DMS53 treated with DMSO at 0.1 percent for 48 hours (cell line): ENCODE measurements at regions not wholly inside any gene's neighbourhood (a gene's known extent, or its start where the extent isn't known, plus 50 kb on each side); places are given as distances from the start of the nearest gene placed in this dataset.
"Not testable (repeated sequence)": the region's sequence is repeated elsewhere in the genome, so short reads cannot be mapped to it uniquely, and the experiment has no call there.

Experiments
- DNase-seq: peaks from one replicate; lab custom pipeline; 2025; ENCODE audit not compliant: unreplicated experiment; lab: John Stamatoyannopoulos, UW

DNA sequence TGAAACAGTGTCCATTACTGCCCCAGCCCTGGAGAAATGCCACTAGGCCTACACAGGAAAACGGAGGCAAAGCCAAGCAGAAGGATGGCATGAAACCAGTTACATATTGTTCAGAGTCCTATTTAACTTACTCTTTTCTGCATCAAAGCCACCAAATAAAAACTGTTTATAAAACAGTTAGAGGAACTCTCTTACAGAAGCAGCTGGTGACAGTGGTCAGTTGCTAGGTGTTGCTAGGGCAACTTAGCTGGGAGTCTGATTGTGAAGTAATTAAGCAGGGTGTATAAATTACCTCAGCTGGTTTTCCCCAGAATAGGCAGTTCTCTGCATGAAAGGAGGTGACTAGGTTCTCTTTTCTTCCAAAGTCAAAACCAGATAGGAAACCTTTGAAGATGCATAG lies 115.6 kb upstream of the ZBED5 start:
- no peak for DNase-seq

DNA sequence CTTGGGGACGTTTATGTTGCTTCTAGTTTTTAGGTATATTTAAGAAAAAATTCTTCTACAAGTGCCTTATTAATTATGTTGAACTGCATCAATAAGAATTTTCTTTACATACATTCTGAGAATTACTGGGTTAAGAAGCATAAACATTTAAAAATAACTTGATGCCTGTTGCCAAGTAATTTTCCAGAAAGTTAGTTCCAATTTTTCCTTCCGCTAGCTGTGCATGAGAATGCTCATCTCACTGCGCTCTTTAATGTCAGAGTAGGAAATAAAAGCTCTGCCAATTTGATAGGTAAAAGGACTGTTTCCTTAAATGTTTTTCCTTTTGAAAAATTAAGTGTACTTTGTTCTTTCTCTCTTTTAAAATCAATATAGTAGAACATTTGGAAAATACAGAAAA lies 113.1 kb upstream of the ZBED5 start:
- no peak for DNase-seq

GRCh38 chr11:10969387-10969786 lies 111.5 kb upstream of the ZBED5 start:
- no peak for DNase-seq

- DNase-seq: not testable (repeated sequence)
Observed at GRCh38 chr11:10956884-10957283, 99.0 kb upstream of the ZBED5 start.

- DNase-seq: no peak
Observed at GRCh38 chr11:10955616-10956015, 97.8 kb upstream of the ZBED5 start.

GRCh38 chr11:10954184-10954583 lies 96.3 kb upstream of the ZBED5 start:
- DNase-seq: no peak

- no peak for DNase-seq
Observed at GRCh38 chr11:10952872-10953271, 95.0 kb upstream of the ZBED5 start.

- not testable (repeated sequence) for DNase-seq
Observed at GRCh38 chr11:10947935-10948334, 90.1 kb upstream of the ZBED5 start.

- no peak for DNase-seq
Observed at GRCh38 chr11:10946072-10946471, 88.2 kb upstream of the ZBED5 start.

DNA sequence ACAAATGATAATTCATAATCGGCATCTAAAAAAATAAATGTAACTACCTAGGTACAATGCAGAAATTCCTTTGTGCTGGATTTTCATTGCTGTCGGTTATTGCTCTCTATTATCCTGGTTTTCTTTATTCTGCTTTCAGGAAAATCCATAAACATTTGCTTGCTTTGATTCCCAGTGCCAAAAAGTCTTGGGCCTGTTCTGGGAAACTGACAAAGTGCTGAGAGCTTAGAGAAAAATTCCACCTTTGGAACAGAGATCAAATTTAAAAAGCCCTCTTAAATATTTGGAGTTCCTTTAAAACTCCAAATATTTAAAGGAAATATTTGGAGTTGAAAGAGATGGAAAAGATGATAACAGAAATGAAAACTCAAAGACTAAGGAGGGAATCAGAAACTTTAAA lies 87.3 kb upstream of the ZBED5 start:
- DNase-seq: no peak

DNA sequence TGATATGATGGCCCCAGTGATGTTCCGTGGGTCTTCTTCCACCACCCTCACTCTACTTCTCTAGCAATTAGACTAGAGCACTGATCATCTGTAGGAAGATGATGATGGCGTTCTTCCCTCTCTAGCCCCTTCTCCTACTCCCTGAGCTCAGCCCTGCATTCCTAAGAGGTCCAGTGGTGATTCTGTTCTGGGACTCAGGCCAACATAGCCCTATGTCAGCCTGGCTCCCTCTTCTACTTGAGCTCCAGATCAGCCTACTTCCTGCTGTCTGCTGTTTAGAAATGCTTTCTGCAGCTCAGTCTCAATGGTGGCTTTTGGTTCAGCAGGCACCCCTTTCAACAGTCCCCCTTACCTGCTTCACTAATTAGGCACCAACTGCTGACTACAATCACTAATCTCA lies 86.1 kb upstream of the ZBED5 start:
- no peak for DNase-seq

DNA sequence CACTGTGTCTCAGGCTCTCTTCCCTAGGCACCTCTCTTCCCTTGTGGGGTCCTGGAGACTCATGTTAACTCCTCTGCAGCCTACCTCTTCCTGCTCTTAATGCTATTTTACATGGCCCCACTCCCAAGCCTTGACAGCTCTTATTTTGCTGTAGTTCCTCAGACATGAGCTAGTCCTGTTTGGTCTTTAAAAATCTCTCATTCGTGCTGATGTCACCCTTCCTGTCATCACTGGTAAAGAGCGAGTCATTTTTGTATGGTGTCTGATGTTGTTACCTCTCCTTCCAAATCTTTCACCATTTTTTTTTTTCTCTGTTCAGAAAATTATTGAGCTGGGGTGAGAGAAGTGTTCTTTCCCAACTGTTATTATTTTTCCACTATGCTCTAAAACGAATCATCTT lies 84.8 kb upstream of the ZBED5 start:
- no peak for DNase-seq

GRCh38 chr11:10941871-10942270 lies 84.0 kb upstream of the ZBED5 start:
- no peak for DNase-seq

DNA sequence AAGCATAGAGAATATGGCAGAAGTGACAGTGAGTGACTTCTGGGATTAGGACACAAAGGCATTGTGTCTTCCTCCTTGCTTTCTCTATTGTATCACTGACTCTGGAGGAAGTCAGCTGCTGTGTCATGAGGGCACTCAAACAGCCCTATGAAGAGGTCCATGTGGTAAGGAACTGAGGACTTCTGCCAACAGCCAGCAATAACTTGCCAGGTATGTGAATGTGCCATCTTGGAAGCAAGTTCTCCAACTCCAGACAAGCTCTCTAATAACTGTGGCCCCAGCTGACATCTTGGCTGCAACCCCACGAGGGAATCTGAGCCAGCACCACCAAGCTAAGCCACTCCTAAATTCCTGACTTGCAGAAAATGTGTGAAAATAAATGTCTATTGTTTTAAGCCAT lies 83.6 kb upstream of the ZBED5 start:
- DNase-seq: no peak

- no peak for DNase-seq
Observed at GRCh38 chr11:10938650-10939387, 81.0 kb upstream of the ZBED5 start.

DNA sequence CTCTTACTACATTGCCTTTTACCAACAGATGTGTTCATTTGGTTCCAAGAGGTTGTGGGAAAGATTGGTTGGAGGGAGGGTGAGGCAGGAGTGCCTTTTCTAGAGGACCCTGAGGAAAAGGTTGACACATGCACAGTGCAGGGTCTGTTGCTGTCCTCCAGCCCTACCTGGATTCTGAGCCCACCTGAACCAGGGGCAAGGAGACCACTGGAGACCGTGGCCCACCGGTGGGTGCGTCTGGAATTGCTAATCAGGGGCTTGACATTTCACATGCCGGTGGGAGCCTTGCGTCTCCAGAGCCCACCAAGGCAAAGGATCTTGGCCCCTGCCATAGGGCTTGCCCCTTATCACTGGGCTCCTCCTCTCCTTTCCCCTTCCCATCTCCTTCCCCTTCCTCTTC lies 80.4 kb upstream of the ZBED5 start:
- no peak for DNase-seq

- DNase-seq: no peak
Observed at GRCh38 chr11:10937385-10937771, 79.5 kb upstream of the ZBED5 start.

DNA sequence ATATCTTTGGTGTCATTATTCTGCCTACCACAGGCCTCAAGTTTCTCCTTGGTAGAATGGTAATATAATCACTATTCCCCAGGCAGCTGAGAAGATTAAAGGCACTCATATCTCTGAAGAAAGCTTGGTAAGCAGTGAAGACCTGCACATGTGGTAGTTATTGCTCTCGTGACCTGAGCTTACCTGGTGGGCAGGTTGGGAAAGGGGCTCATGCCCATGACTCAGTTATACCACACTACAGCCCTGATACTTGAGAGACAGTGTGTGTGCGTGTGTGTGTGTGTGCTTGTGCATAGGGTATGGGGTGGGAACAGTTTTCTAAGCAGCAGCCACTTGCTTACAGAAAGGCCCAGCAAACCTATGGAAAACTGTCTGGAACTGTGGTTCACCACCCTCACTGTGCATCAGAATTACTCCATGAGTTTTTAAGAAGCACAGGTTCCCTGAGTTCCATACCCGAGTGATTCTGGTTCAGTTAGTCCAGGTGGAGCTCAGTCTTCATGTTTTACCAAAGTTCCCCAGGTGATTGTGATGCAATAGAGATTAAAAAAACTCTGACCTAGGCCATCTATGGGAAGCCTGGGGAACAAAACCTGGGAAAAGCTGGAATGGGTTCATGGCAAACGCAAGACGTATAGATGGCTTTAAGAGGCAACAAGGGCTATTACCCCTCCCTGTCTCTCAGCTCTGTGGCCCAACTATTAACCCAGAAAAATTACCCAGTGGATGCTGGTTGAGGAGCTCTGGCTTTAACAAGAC lies 79.0 kb upstream of the ZBED5 start:
- DNase-seq: no peak

GRCh38 chr11:10935015-10935559 lies 77.2 kb upstream of the ZBED5 start:
- DNase-seq: no peak

- peak; percentile 54 for DNase-seq
Observed at GRCh38 chr11:10934293-10934860, 76.5 kb upstream of the ZBED5 start.

DNA sequence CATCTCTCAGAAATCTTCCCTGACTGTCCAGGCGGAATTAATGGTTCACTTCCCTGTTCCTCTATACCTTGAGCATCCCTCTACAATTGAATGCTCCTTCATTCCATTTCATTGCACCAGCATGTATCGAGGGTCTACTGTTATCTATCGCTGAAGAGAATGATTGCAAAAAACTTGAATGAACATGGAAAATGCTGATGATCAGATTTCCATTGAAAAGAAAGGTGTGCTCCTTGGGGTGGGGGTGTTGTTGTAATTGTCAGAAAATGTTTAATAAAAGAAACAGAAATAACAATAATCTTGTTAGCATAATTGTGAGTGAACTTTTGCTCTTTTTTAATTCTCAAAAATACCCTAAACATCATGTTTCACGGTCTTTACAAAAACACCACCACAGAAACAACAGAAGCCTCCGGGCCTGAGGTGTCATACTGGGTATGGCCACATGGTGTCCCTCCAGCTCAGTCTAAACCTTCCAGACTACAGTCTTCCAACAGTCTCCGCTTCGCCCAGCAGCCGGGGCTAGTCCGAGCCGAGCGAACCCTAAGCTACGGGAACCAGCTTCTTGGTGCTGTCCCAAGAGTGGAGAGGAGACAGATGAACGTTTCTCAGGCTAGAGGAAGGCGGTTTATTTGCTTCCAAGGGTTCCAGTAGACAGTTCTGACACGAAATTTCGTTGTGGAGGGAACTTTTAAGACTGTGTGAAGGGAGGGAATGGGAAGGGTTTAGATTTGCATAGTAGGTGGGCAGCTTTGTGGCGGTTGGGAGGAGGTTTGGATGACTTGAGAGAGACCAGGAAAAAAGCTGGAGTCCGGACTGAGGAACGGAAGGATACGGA lies 75.8 kb upstream of the ZBED5 start:
- DNase-seq: peak; percentile 92
